HS-5 (cell line): ENCODE measurements at regions not wholly inside any gene's neighbourhood (a gene's known extent, or its start where the extent isn't known, plus 50 kb on each side); places are given as distances from the start of the nearest gene placed in this dataset.

Experiments
- DNase-seq: peaks from one replicate; pipeline ENCODE4 v3.0.0-alpha.2; 2012; ENCODE audit warnings: low read depth

- no peak for DNase-seq
Measured at GRCh38 chr10:85225311-85225710, 896.9 kb downstream of the CCSER2 start.

DNA sequence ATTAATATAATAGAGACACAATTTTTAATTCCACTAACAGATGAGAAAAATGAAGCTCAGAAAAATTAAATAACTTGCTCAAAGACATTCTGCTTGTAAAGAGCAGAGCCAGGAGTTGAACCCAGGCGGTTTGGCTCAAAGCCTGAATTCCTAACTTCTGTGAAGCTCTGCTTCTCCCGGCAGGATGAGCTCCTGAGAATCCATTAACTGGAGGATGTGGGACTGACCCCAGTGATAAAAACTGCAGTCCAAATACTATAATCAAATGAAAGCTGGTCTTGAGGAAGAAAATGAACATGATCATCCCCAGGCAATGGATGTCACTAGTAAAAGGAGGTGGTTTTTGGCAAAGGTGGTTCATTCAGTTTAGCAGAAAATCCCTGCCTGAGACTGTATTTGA is 898.2 kb downstream of the CCSER2 start:
- no peak for DNase-seq

DNA sequence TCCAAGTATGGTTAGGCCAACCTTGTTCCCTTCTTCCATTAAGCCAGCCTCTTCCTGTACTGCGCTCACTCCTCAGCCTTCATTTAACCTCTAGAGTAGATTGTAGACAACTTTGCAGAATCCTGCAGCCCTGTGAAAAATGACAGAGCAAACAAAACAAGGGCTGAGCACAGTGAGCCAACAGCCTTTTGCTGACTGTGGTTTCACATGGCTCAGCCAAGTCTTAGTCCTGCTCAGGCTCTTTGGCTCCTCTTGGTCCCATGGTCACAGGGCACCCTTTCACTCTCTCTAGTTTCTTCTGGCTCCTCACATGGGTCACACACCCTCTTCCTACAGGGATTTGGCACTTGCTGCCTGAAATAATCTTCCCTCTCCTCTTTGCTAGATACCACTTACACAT is 900.3 kb downstream of the CCSER2 start:
- no peak for DNase-seq

- DNase-seq: no peak
Measured at GRCh38 chr10:85231534-85232270, 903.3 kb downstream of the CCSER2 start.

GRCh38 chr10:85235258-85235657 is 906.9 kb downstream of the CCSER2 start:
- DNase-seq: no peak

- no peak for DNase-seq
Measured at GRCh38 chr10:85238676-85239075, 910.3 kb downstream of the CCSER2 start.

DNA sequence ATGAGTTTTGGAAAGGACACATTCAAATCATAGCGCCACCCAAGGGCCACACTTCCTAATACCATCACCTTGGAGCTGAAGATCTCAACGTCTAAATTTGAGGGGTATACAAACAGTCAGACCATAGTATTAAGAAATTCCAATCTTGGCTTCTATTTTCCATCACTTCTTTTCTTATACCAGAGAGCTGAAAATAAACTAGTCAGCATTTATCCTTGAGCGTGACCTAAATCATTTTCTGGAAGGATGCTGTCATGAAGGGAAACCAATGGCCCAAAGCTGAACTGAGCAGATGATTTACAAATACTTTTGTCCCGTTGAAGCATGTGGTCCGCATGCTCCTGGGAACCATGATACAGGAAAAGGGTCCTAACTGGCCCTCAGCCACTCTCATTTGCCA is 921.9 kb downstream of the CCSER2 start:
- no peak for DNase-seq

- DNase-seq: no peak
Measured at GRCh38 chr10:85256481-85256880, 928.1 kb downstream of the CCSER2 start.

DNA sequence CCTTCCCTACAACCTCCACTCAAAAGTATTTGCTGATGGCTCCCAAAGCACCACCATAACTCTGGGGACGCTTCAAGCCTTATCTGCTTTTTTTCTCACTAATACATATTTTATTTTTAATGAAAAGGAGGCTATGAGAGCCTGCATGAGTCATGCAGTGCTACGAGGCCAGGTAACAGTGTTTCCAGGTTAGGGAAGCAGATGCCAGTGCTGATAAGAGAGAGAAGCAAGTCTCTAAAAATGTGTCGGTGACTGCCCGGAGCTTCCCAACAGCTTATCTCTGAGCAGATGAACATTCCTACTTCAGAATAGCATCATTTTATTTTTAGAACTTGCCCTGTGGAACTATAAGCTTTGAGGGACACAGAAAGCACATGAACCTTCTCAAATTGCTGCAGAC is 931.5 kb downstream of the CCSER2 start:
- DNase-seq: no peak

DNA sequence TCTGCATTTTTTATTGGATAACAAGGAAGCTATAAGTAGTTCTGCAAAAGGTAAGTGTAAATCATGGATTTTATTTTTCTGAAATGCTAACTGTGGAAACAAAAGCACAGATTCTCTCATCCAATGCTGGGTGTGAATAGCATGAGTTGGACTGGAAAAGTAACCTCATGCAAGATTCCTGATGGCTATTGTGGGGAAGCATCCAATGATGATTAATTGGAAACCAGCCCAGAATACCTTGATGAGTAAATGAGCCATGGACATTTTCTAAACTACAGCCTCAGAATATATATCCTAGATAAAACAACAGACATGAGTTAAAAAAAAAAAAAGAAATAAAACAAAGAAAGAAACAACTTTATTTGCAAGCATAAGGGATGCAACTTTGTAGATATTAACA is 934.6 kb downstream of the CCSER2 start:
- no peak for DNase-seq

DNA sequence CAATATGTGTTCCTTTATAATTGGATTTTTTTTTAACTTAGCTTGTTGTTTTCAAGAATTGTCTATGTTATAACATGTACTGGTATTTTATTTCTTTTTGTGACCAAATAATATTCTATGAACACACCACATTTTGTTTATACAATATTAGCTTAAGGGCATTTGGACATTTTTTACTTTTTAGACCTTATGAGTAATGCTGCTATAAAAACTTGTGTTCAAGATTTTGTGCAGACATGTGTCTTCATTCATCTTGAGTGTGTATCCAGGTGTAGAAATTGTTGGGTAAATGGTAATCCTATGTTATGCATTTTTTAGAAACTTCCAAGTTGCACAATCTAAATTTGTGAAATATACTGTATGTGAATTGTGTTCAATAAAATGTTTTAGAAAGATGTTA is 936.7 kb downstream of the CCSER2 start:
- DNase-seq: no peak

DNA sequence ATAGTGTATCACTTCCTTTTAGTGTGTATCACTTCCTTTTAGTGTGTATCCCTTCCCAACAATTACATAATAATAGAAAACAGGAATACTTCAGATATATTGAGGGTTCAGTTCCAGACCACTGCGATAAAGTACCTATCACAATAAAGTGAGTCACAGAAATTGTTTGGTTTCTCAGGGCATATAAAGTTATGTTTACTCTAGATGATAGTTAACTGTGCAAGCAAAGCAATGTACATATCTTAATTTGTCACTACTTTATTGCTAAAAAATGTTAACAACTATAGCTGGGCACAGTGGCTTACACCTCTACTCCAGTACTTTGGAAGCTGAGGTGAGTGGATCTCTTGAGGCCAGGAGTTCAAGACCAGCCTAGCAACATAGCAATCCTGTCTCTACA is 938.4 kb downstream of the CCSER2 start:
- no peak for DNase-seq

DNA sequence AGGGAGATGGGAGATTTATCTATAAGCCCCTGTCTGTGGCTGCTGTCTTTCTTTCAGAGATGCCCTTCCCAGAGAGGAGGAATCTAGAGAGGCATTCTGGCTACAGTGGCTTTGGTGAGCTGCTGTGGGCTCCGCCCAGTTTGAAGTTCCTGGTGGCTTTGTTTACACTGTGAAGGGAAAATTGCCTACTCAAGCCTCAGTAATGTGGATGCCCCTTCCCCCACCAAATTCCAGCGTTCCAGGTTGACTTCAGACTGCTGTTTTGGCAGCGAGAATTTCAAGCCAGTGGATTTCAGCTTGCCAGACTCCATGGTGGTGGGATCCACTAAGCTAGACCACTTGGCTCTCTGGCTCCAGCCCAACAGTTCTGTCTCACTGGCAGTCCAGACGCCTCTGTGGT is 951.6 kb downstream of the CCSER2 start:
- DNase-seq: no peak

DNA sequence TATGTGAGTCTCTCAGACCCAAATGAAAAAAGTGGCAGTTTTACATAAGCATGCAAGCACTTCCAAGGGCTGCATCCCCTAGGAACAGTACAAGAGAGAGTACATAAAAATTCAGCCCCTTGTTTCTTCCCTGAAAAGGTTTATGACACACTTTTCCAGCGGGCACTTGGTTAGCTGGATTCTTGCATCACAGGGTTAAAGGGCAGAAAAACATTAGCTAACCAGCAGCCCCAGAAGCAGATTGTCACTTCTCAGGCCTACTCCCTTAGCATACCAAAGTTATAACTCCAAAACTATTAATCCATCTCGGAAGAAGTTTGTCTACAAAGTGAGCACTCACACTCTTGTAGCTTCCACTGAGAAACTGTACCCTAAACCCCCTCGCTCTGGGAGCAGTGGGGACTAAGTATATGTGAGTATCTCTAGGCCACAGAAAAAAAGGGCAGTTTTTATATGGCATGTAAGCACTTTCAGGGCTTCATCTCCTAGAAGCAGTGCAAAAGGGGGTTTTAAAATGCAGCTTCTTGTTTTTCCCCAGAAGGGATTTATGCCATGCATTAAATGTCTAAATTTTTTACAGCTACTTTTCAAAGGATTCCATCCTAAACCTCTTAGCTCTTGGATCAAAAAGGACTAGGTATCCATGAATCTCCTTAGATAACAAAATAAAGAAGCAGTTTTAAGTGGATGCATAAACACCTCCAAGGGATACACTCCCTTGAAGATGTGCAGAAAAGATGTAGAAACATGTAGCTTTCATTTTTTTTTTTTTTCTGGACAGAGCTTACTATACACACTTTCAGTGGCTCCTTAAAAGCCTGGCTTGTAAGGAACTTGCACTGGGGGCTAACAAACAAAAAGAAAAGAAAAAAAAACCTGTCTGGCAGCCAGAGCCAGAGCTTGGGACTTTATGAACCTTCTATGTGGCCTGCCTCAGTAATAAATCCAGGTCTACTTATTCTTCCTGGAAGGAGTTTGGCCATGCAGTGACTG is 956.7 kb downstream of the CCSER2 start:
- no peak for DNase-seq

GRCh38 chr10:85293483-85293882 is 965.1 kb downstream of the CCSER2 start:
- no peak for DNase-seq

DNA sequence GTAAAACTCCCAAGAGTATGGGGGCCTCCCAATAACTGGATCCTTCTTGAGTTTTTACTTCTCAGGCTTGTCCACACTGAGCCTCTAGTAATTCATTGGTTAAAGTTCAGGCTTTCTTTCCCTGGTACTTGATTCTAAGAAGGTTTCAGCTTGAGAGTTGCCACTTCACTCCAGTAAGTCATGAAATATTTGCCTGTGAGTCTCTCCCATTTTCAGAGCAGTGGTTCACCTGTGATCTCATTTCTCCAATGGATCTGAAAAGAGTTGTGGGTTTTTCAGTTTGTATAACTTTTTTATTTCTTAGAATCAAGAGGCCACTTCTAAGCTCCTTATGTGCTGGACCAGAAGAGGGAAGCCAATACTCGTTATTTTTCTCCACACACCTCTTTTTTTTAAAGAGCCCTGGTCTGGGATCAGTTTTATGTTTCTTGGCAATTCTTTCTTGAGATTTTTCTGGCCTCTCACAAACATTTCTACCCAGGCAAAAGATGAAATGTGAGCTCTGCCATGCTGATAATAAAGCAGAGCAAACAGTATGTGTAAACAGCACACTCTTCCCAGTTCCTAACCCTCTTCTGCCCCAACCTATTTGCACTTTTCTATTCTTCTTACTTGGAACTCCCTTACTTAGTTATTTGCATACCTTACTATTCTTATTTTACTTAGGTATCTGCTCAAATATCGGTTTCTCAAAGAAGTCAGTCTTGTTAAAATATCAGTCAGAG is 983.4 kb downstream of the CCSER2 start:
- no peak for DNase-seq

DNA sequence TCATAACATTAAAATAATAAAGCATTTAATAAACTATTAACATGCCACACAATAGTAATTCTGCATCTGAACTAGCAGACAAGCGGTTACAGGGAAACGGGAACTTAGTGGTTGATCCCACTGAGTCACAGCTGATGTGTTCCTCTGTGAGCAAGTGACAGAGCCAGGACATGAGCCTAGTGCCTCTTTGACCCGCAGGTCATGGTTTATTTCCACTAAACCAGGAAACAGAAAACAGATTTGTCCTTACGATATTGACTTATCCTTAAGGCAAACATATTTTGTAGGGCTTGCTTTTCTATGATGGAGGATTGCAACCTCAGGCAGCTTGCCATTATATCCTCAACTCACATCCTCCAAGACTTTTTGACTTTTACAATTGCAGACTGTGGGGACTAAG is 987.3 kb downstream of the CCSER2 start:
- DNase-seq: no peak

DNA sequence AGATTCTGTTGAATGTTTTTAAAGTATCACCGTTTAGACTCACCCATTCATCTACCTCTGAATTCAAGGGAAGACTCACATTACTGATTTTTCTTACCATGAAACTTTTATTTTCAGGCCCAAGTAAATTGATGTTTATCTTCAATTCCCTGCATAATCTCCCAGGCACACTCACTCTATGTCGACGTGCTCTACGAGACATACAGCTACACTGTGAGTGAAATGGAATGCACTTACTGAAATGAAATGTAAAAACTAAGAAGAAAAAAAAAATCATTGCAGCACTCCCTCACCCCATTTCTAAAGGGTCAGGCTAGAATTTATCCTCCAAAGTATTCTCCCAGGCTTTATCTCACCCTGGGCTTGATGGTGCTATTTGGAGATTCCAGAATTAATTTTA is 987.9 kb downstream of the CCSER2 start:
- no peak for DNase-seq

DNA sequence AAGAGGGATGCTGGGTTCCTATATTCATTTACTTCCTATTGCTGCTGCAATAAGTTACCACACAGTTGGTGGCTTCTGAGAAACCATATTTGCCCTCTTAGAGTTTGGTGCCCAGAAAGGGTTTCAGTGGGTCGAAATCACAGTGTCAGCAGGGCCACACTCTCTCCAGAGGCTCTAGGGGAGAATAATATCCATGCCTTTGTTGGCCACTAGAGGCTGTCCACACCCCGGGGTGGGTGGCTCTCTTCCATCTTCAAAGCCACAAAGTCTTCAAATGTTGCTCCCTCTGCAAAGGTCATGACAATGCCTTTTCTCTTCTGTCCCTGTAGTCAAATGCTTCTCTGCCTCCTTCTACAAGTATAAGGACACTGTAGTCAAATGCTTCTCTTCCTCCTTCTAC is 989.4 kb downstream of the CCSER2 start:
- DNase-seq: no peak

DNA sequence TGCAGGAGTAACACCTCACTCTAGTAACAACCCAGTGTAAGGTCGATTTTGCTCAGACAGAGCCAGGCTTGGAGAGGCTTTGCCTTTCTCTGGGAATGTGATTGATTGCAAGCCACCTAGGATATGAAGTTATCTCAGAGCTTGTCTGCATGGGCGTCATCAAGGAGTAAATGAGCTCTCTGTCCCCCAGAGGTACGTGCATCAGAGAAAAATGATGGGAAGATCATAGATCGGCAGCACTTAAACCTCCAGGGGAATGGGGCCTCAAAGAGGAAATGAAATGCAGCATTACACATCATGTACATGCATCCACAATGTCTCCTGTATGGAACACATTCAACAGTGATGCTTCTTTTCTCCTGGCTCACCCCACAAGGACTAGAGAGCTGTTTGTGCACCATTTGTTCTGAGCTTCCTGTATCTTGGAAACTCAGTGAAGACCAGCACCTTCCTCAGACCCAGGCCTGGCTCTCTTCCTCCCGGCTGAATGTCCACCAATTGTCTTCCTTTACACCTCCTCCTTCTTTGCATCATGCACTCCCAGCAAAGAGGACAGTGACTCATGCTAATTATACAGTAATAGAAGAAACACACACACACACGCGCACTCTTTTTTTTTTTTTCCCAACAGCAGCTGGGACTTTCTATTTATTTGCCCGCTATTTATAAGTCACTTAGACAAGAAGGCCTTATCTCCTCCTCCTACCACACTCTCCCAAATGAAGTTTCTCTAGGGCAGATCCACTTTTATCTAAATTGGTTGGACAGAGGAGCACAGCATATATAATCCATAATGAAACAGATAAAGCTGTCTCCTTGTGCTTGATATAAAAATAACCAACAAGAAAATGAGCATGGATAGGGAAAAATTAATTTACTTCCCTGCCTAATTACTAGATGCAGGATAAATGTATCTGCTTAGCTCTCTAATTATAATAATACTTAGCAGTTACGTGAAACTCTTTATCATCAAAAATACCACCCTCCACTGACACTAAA is 990.7 kb downstream of the CCSER2 start:
- DNase-seq: no peak

DNA sequence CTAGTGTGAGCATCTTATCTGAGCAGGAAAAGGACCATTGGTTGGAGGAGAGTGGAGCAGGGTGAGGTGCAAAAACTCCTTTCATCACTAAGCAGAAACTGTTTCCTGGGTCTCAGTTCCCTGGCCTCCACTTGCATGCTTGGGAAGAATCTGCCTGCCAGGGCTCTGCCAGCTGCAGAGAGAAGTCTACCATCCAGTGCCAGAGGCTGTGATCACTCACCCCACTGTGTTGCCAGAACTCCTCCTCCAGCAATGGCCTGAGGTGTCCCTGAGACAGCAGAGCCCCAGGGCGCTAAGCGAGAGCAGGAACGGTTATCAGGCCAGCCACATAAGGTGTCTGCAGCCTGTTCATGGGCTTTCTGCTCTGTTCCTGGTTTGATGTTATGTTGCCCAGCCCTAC is 991.4 kb downstream of the CCSER2 start:
- DNase-seq: no peak
